Endothelial cell of umbilical vein (primary cell): ENCODE measurements at regions not wholly inside any gene's neighbourhood (a gene's known extent, or its start where the extent isn't known, plus 50 kb on each side); places are given as distances from the start of the nearest gene placed in this dataset.

Experiments used
- BruUV-seq: library from RNA; stranded (reverse); fragments of 400-500 nt; replicated peaks from 2 replicates; lab custom pipeline; 2021; lab: Mats Ljungman, UMichigan
- CTCF ChIA-PET: fragments of 300-600, 350-600 bp; sonication (Branson Sonifier 250); formaldehyde crosslinking; loops from one replicate; lab custom pipeline; 2021; ENCODE audit warnings: antibody characterized with exemption, inconsistent platforms; lab: Charles Lee
- POLR2A ChIA-PET: fragments of 300-600, 350-600 bp; sonication (Branson Sonifier 250); formaldehyde crosslinking; loops from one replicate; lab custom pipeline; 2021; ENCODE audit warnings: antibody characterized with exemption, inconsistent platforms; lab: Charles Lee
- DNase-seq: peaks from one replicate; pipeline ENCODE4 v3.0.0-alpha.2; 2011; ENCODE audit warnings: low read depth, low spot score
- FAIRE-seq: peaks from 2 replicates; lab custom pipeline; 2011; peaks lifted over from hg19 to GRCh38; lab: Jason Lieb, UNC
- H2AFZ ChIP-seq: 2 replicates; pipeline ENCODE4 v1.6.0; 2012; ENCODE audit warnings: low read depth, low read length, control low read depth, inconsistent platforms
- H3K27ac ChIP-seq: 2 replicates; pipeline ENCODE4 v1.5.1; 2011; ENCODE audit warnings: low read depth, mild to moderate bottlenecking, control low read depth, low read length, moderate library complexity; ENCODE audit not compliant: insufficient read depth
- H3K27me3 ChIP-seq, 2 experiments: 2 replicates each; pipeline versions ENCODE4 v1.6.0 to v1.6.1; 2011; ENCODE audit warnings: low read length in 2 of 2, mixed read lengths in 1 of 2; ENCODE audit not compliant: control insufficient read depth in 2 of 2, insufficient read depth in 2 of 2
- H3K36me3 ChIP-seq, 2 experiments: 2 replicates in 1 of 2; 3 replicates in 1 of 2; pipeline ENCODE4 v1.5.1; 2011; ENCODE audit warnings: low read length in 2 of 2, mild to moderate bottlenecking in 1 of 2, moderate library complexity in 1 of 2; ENCODE audit not compliant: control insufficient read depth in 2 of 2, insufficient read depth in 2 of 2; ENCODE audit errors: extremely low read depth in 1 of 2
- H3K4me1 ChIP-seq: 3 replicates; pipeline ENCODE4 v1.5.1; 2011; ENCODE audit warnings: mild to moderate bottlenecking, low read length; ENCODE audit not compliant: control insufficient read depth, insufficient read depth; ENCODE audit errors: extremely low read depth
- H3K4me2 ChIP-seq: 2 replicates; pipeline ENCODE4 v1.6.1; 2011; ENCODE audit warnings: low read length, control low read depth, mixed read lengths; ENCODE audit not compliant: insufficient read depth
- H3K4me3 ChIP-seq, 3 experiments: fragments of 200-600 bp in 1 of 3; sonication (generic), shearing (Covaris generic) in 1 of 3; replicated peaks in 1 of 3; 2 replicates each; pipeline ENCODE4 v1.5.1; 2011 to 2016; ENCODE audit warnings: control low read depth in 3 of 3, low read length in 3 of 3, mild to moderate bottlenecking in 2 of 3, inconsistent platforms in 1 of 3, low read depth in 1 of 3, moderate library complexity in 1 of 3; ENCODE audit not compliant: insufficient read depth in 1 of 3
- H3K79me2 ChIP-seq: 2 replicates; pipeline ENCODE4 v1.6.0; 2012; ENCODE audit warnings: low read length, inconsistent platforms; ENCODE audit not compliant: control insufficient read depth, insufficient read depth
- H3K9ac ChIP-seq: replicated peaks from 2 replicates; pipeline ENCODE3; 2011; ENCODE audit warnings: low read length, control low read depth; ENCODE audit not compliant: insufficient read depth; ENCODE audit errors: extremely low read depth
- H3K9me1 ChIP-seq: replicated peaks from 3 replicates; pipeline ENCODE4 v1.6.0; 2011; ENCODE audit warnings: mild to moderate bottlenecking, low read length; ENCODE audit not compliant: control insufficient read depth, insufficient read depth; ENCODE audit errors: extremely low read depth
- H3K9me3 ChIP-seq: replicated peaks from 2 replicates; pipeline ENCODE4 v1.5.1; 2012; ENCODE audit warnings: low read length, inconsistent platforms; ENCODE audit not compliant: control insufficient read depth, insufficient read depth
- H4K20me1 ChIP-seq: replicated peaks from 2 replicates; pipeline ENCODE3; 2011; ENCODE audit warnings: mild to moderate bottlenecking, low read length; ENCODE audit not compliant: control insufficient read depth, insufficient read depth; ENCODE audit errors: extremely low read depth
- EZH2 ChIP-seq: IDR thresholded peaks from 2 replicates; pipeline ENCODE4 v1.6.1; 2012; ENCODE audit warnings: borderline replicate concordance, low read depth, mild to moderate bottlenecking, moderate library complexity, low read length, inconsistent platforms; ENCODE audit not compliant: severe bottlenecking
- JUN ChIP-seq: IDR thresholded peaks from 2 replicates; pipeline ENCODE4 v1.6.1; 2011; ENCODE audit warnings: borderline replicate concordance, low read depth; ENCODE audit not compliant: insufficient read length, insufficient read depth
- MYC ChIP-seq: IDR thresholded peaks from one replicate; pipeline ENCODE4 v1.6.1; 2011; ENCODE audit warnings: mild to moderate bottlenecking, low read depth, low read length
- POLR2A ChIP-seq: IDR thresholded peaks from 2 replicates; pipeline ENCODE4 v1.6.1; 2012; ENCODE audit warnings: low read depth, mild to moderate bottlenecking, control low read depth, low read length
- dilution Hi-C: fragments of 300-500 bp; cut with MboI; formaldehyde crosslinking; loops from one replicate; pipeline ENCODE4 v1.15.0; 2019; ENCODE audit warnings: low sequenced_read_pairs; ENCODE audit not compliant: extremely low pct_ligation_motif_present
- intact Hi-C: fragments of 100-400 bp; cut with micrococcal nuclease; formaldehyde crosslinking; loops from one replicate; pipeline ENCODE4 v1.10.0; 2022
- TF ChIP-seq, protein P1 (sequence below): IDR thresholded peaks from 2 replicates; pipeline ENCODE4 v1.6.1; 2011; ENCODE audit not compliant: insufficient read depth, insufficient read length
- TF ChIP-seq, protein P2 (sequence below), 2 donors: IDR thresholded peaks; 1 replicate in 1 of 2; 2 replicates in 1 of 2; pipeline ENCODE4 v1.5.1; 2011; ENCODE audit warnings: low read length in 2 of 2, mild to moderate bottlenecking in 2 of 2, moderate library complexity in 2 of 2, control low read depth in 1 of 2, inconsistent platforms in 1 of 2, low read depth in 1 of 2; ENCODE audit not compliant: insufficient read depth in 1 of 2; ENCODE audit errors: extremely low read depth in 1 of 2

DNA sequence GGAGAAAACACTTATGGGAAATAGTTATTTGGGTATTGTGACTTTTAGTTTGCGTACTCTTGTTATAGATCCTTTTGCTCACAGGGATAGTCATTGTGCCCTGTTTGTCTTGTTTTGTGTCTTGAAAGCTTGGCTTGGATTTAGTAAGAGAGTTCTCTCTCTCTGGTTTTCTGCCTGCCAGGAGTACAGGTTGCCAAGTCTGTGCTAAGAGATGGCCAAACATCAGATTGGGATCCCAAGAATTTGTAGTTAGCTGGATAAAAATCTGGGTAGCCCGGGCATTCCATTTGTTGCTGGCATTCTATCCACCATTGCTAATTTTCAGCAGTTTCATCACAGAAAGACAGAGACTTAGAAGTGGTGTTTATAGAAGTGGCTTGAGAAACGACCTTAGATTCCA lies 222.2 kb downstream of the NRIP1 start:
- H4K20me1 ChIP-seq: no peaks in the 10 kb centered on the region
- H3K4me2 ChIP-seq: no peak overlapping the region
- ChIA-PET CTCF (no interaction called here), POLR2A (no interaction called here)
- no peaks in the 10 kb centered on the region for H3K36me3 ChIP-seq
- H2AFZ ChIP-seq: no peak overlapping the region
- intact Hi-C loops: no loop called here
- DNase-seq (no peak), FAIRE-seq (no peak)
- no peak overlapping the region for H3K9ac ChIP-seq
- H3K9me1 ChIP-seq: no peaks in the 10 kb centered on the region
- dilution Hi-C loops: no loop called here
- BruUV-seq: no TSS peak
- H3K4me1 ChIP-seq: no peaks in the 10 kb centered on the region
- H3K79me2 ChIP-seq: no peaks in the 10 kb centered on the region
- TF ChIP-seq EZH2: no peak
- TF ChIP-seq, protein P1, sequence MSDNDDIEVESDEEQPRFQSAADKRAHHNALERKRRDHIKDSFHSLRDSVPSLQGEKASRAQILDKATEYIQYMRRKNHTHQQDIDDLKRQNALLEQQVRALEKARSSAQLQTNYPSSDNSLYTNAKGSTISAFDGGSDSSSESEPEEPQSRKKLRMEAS: no peak
- TF ChIP-seq MYC: no peak
- TF ChIP-seq, protein P2, sequence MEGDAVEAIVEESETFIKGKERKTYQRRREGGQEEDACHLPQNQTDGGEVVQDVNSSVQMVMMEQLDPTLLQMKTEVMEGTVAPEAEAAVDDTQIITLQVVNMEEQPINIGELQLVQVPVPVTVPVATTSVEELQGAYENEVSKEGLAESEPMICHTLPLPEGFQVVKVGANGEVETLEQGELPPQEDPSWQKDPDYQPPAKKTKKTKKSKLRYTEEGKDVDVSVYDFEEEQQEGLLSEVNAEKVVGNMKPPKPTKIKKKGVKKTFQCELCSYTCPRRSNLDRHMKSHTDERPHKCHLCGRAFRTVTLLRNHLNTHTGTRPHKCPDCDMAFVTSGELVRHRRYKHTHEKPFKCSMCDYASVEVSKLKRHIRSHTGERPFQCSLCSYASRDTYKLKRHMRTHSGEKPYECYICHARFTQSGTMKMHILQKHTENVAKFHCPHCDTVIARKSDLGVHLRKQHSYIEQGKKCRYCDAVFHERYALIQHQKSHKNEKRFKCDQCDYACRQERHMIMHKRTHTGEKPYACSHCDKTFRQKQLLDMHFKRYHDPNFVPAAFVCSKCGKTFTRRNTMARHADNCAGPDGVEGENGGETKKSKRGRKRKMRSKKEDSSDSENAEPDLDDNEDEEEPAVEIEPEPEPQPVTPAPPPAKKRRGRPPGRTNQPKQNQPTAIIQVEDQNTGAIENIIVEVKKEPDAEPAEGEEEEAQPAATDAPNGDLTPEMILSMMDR (IDR thresholded peaks at IDR 0.05; ENCODE audit: extremely low read depth in 1 of 2, insufficient read depth in 1 of 2, low read depth in 1 of 2, low read length in 2 of 2): no peak
- TF ChIP-seq JUN: no peak
- TF ChIP-seq POLR2A: no peak
- H3K27me3 ChIP-seq: no peaks in the 10 kb centered on the region
- H3K27ac ChIP-seq: no peak overlapping the region
- H3K9me3 ChIP-seq: no peaks in the 10 kb centered on the region
- no peak overlapping the region for H3K4me3 ChIP-seq
